ENCODE measurements at regions not wholly inside any gene's neighbourhood (a gene's known extent, or its start where the extent isn't known, plus 50 kb on each side); places are given as distances from the start of the nearest gene placed in this dataset.

DNA sequence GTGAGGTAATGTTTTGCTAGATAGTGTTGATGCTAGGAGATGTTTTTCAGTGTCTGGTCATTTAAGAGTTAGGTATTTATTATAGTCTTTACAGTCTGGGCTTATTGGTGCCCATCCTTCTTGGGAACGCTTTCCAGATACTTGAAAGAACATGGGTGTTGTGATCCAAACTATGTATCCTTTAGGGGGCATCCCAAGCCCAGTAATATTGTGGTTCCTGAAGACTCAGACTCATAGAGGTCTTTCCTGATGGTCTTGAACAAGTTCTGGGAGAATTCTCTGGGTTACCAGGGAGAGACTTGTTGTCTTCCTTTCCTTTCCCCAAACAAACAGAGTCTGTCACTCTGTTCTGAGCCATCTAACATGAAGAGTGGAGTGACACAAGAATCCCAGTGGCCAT lies 99.7 kb upstream of the LRRC3B start:
- TF ChIP-seq, protein P1, sequence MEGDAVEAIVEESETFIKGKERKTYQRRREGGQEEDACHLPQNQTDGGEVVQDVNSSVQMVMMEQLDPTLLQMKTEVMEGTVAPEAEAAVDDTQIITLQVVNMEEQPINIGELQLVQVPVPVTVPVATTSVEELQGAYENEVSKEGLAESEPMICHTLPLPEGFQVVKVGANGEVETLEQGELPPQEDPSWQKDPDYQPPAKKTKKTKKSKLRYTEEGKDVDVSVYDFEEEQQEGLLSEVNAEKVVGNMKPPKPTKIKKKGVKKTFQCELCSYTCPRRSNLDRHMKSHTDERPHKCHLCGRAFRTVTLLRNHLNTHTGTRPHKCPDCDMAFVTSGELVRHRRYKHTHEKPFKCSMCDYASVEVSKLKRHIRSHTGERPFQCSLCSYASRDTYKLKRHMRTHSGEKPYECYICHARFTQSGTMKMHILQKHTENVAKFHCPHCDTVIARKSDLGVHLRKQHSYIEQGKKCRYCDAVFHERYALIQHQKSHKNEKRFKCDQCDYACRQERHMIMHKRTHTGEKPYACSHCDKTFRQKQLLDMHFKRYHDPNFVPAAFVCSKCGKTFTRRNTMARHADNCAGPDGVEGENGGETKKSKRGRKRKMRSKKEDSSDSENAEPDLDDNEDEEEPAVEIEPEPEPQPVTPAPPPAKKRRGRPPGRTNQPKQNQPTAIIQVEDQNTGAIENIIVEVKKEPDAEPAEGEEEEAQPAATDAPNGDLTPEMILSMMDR (IDR thresholded peaks at IDR 0.05) = no peak
- TF ChIP-seq ZFX (IDR thresholded peaks at IDR 0.05; ENCODE audit: borderline replicate concordance) = no peak
- no peak overlapping the region for H3K27ac ChIP-seq

DNA sequence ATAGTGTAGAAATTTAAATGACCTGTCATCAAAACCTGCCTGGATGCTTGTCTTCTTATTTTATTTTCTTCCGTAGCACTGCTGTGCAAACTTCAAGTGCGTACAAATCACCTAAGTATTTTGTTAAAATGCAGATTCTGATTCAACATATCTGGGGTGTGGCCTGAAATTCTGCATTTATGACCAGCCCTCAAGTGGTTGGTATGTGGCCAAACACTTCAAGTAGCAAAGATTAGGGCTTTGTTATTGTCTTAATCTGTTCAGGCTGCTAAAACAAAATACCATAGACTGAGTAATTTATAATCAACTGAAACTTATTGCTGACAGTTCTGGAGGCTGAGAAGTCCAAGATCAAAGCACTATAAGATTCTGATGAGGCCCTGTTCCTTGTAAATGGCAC lies 97.6 kb upstream of the LRRC3B start:
- no peak overlapping the region for H3K27ac ChIP-seq
- no peak for TF ChIP-seq ZFX (IDR thresholded peaks at IDR 0.05; ENCODE audit: borderline replicate concordance)
- TF ChIP-seq, protein P1 (IDR thresholded peaks at IDR 0.05) = no peak

DNA sequence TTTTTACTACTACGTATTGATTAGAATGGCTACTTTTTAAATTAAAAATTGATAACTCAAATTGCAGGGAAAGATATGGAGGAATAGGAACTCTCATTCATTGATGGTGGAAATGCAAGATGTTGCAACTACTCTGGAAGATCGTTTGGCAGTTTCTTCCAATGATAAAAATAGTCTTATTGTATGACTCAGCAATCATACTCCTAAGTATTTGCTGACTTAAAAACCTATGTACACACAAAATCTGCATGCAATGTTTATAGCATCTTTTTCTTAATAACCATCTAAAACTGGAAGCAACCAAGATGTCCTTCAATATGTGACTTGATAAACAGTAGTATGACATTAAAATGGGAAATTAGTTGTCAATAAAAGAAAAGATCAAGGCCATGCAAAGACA lies 87.4 kb upstream of the LRRC3B start:
- TF ChIP-seq ZFX (IDR thresholded peaks at IDR 0.05; ENCODE audit: borderline replicate concordance) = no peak
- TF ChIP-seq, protein P1 (IDR thresholded peaks at IDR 0.05) = no peak
- H3K27ac ChIP-seq = no peak overlapping the region

DNA sequence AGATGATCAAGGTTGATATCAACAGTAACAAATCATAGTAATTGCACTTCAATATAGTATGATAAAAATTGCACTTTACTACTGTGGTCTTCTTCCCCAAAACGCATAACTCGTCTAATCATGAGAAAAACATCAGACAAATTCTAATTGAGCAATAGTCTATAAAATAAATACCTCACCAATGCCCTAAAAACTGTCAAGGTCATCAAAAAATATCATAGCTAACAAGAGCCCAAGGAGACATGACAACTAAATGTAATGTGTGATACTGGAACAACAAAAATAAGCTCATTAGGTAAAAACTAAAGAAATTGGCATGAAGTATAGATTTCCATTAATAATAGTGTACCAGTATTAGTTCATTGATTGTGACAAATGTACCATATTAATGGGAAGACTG lies 85.6 kb upstream of the LRRC3B start:
- H3K27ac ChIP-seq = no peak overlapping the region
- no peak for TF ChIP-seq ZFX (IDR thresholded peaks at IDR 0.05; ENCODE audit: borderline replicate concordance)

DNA sequence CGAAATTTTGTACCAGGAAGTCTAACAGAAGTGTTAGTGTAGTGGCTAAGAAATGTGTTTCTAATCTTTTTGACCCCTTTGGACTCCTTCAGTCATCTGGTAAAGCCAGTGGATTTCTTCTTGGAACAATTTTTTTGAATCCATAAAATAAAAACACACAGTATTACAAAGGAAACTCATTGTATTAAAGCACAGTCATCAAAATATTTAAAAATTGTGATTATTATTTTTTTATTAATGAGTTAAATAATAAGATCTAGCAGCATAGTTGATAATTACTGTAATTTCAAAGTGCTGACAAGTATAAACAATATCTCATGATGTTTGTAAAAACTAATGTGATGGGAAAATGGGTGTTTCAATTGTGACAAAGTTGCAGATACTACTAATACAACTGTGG lies 72.2 kb upstream of the LRRC3B start:
- TF ChIP-seq, protein P1 (IDR thresholded peaks at IDR 0.05) = no peak
- no peak for TF ChIP-seq ZFX (IDR thresholded peaks at IDR 0.05; ENCODE audit: borderline replicate concordance)
- no peak overlapping the region for H3K27ac ChIP-seq

DNA sequence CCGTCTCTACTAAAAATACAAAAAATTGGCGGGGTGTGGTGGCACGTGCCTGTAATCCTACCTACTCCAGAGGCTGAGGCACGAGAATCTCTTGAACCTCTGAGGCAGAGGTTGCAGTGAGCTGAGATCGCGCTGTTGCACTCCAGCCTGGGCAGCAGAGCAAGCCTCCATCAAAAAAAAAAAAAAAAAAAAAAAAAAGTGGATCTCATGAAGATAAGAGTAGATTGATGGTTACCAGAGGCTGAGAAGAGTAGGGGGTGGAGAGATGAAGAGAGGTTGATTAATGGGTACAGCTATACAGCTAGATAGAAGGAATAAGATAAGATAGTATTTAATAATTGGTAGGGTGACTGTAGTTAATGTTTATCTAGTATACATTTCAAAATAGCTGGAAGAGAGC lies 65.9 kb upstream of the LRRC3B start:
- TF ChIP-seq, protein P1 (IDR thresholded peaks at IDR 0.05) = no peak
- TF ChIP-seq ZFX (IDR thresholded peaks at IDR 0.05; ENCODE audit: borderline replicate concordance) = no peak
- no peak overlapping the region for H3K27ac ChIP-seq

DNA sequence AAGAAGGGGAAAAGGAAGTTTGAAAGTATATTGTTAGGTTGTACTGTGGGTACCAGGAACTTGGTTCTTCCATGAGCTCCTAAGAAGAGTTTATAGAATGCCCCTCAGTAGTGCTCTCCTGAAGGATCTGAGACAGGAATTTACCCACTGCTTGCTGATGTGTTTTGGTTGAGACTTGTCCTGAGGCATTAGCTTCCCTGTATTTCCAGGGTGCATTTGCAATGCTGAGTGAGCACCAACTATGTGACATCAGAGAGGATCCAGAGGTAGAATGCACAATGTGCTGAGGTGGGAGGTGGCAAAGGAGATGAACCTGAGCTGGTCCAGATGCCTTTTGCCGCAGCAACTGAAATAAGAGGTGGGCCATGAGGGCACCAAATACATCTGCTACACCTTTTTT lies 64.3 kb upstream of the LRRC3B start:
- TF ChIP-seq, protein P1 (IDR thresholded peaks at IDR 0.05) = no peak
- TF ChIP-seq ZFX (IDR thresholded peaks at IDR 0.05; ENCODE audit: borderline replicate concordance) = no peak
- no peak overlapping the region for H3K27ac ChIP-seq

DNA sequence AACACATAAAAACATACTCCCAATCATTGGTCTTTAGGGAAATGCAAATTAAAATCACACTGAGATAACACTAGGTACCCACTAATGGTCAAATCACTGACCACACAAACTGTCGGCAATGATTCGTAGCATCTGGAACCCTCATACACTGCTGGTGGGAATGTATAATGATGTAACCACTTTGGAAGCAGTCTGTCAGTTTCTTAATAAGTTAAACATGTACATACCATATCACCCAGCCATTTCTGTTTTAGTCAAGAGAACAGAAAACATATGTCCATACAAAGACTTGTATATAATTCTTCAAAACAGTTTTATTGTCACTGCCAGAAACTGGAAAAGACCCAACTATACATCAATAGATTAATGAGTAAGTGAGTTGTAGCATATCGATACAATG lies 63.3 kb upstream of the LRRC3B start:
- no peak overlapping the region for H3K27ac ChIP-seq
- TF ChIP-seq, protein P1 (IDR thresholded peaks at IDR 0.05) = no peak
- no peak for TF ChIP-seq ZFX (IDR thresholded peaks at IDR 0.05; ENCODE audit: borderline replicate concordance)
